22Rv1 (cell line): ENCODE measurements at regions not wholly inside any gene's neighbourhood (a gene's known extent, or its start where the extent isn't known, plus 50 kb on each side); places are given as distances from the start of the nearest gene placed in this dataset.

Experiments used
- CTCF ChIP-seq: fragments of 450-650 bp; IDR thresholded peaks from 2 replicates; pipeline ENCODE4 v1.5.1; 2017; ENCODE audit warnings: mild to moderate bottlenecking
- ZFX ChIP-seq: fragments of 450-650 bp; IDR thresholded peaks from 2 replicates; pipeline ENCODE4 v1.6.1; 2017; ENCODE audit warnings: antibody characterized with exemption, borderline replicate concordance

DNA sequence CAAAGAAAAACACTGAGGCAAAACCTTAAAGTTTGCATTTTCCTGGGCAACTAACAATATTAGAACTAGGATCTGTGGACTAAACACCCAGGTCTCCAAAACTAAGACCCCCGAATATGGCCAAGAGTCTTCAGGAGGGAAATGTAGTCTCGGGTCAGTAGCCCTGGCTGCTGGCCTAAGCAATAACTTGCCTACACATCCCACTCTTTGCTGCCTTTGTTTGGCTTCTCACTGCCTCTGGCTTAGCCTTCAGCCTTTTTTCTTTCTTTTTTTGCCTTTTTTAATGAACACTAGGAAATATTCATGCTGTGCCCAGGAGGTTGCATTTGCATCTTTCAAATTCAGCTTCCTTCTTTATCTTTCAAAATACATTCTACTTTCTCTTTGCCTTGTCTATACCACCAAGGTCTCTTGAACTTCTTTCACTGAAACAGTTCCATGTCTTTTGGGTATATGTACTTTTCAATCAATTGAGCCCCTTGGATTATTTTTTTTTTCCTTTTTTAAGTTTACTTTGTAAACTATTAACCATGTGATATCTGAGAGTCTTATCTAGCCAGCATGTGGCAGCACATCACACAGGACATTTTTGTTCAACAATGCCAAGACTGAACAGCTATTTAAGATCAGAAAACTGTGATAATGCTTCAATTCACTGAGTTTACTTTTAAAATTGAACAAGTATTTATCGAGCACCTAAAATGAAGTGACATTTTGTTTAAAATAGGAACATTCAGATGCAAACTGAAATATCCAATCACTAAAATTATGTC is 165.0 kb upstream of the TRPC6 start:
- TF ChIP-seq CTCF (no peak), ZFX (no peak)
